ENCODE measurements at regions not wholly inside any gene's neighbourhood (a gene's known extent, or its start where the extent isn't known, plus 50 kb on each side); places are given as distances from the start of the nearest gene placed in this dataset.

DNA sequence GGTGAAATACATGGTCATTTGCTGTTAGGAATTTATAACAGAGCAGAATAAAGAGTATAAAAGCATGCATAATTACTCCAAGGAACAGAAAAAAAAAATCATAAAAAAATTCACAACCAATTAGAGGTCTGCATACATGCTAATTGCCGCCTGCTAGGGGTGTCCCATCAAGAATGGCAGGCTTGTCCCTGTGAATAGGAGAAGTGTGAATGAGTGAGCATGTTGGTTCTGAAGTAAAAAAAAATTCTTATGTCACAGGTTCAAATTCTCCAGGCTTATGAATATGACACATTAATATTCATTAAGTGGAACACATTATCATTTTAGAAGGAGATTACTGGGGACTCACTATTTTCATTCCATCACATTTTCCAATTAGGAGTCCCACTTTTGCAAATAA is 822.7 kb downstream of the NTRK3 start:
- no peak for TF ChIP-seq POLR2A (IDR thresholded peaks at IDR 0.05; ENCODE audit: low read depth, low read length)
- TF ChIP-seq, protein P1, sequence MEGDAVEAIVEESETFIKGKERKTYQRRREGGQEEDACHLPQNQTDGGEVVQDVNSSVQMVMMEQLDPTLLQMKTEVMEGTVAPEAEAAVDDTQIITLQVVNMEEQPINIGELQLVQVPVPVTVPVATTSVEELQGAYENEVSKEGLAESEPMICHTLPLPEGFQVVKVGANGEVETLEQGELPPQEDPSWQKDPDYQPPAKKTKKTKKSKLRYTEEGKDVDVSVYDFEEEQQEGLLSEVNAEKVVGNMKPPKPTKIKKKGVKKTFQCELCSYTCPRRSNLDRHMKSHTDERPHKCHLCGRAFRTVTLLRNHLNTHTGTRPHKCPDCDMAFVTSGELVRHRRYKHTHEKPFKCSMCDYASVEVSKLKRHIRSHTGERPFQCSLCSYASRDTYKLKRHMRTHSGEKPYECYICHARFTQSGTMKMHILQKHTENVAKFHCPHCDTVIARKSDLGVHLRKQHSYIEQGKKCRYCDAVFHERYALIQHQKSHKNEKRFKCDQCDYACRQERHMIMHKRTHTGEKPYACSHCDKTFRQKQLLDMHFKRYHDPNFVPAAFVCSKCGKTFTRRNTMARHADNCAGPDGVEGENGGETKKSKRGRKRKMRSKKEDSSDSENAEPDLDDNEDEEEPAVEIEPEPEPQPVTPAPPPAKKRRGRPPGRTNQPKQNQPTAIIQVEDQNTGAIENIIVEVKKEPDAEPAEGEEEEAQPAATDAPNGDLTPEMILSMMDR (conservative IDR thresholded peaks at IDR 0.05; ENCODE audit: low read depth, low read length): no peak
- no peak for TF ChIP-seq CEBPB (IDR thresholded peaks at IDR 0.05; ENCODE audit: low read depth, low read length)
- no peak for TF ChIP-seq MAFK (IDR thresholded peaks at IDR 0.05; ENCODE audit: low read depth, low read length)
